Adrenal gland (tissue), 5 donors: ENCODE measurements at regions not wholly inside any gene's neighbourhood (a gene's known extent, or its start where the extent isn't known, plus 50 kb on each side); places are given as distances from the start of the nearest gene placed in this dataset.
"Not testable (repeated sequence)": the region's sequence is repeated elsewhere in the genome, so short reads cannot be mapped to it uniquely, and the experiment has no call there.

Source experiments
- POLR2A ChIP-seq, 2 donors: fragments of 450-650 bp; IDR thresholded peaks; one replicate each; pipeline ENCODE4 v1.6.1; 2017; ENCODE audit warnings: antibody characterized with exemption in 2 of 2, mild to moderate bottlenecking in 2 of 2, moderate library complexity in 1 of 2
- TF ChIP-seq, protein P1 (sequence below), 6 experiments: fragments of 450-650 bp in 4 of 6; fragments of 200-600 bp in 2 of 6; sonication (generic) in 1 of 6; IDR thresholded peaks; 1 replicate in 5 of 6; 2 replicates in 1 of 6; pipeline versions ENCODE4 v1.5.1 to v1.8.0; 2016 to 2021; ENCODE audit warnings: antibody characterized with exemption in 6 of 6, mild to moderate bottlenecking in 2 of 6, moderate library complexity in 1 of 6
- donor health status: DM: no; HTN: no; CAD: no.

DNA sequence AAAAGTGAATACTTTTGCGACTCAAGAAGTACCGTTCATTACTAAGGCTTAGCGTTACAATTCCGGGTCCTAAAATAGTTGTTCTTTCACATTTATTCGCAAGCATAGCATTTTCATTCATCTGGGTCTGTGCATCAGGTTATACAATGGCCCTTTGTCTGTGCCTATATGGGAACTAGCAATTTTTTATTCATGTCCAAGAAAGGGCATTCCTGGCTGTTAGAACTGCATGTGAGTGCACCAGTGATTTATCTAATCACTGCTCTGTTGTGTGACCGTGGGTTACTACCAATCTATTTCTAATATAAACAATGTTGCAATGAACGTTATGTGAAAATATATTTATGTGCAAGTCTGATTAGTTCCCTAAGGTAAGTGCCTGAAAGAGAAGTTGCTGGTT lies 63.8 kb downstream of the SPANXA1 start:
- not testable (repeated sequence) for TF ChIP-seq POLR2A (IDR thresholded peaks at IDR 0.05)
- TF ChIP-seq, protein P1, sequence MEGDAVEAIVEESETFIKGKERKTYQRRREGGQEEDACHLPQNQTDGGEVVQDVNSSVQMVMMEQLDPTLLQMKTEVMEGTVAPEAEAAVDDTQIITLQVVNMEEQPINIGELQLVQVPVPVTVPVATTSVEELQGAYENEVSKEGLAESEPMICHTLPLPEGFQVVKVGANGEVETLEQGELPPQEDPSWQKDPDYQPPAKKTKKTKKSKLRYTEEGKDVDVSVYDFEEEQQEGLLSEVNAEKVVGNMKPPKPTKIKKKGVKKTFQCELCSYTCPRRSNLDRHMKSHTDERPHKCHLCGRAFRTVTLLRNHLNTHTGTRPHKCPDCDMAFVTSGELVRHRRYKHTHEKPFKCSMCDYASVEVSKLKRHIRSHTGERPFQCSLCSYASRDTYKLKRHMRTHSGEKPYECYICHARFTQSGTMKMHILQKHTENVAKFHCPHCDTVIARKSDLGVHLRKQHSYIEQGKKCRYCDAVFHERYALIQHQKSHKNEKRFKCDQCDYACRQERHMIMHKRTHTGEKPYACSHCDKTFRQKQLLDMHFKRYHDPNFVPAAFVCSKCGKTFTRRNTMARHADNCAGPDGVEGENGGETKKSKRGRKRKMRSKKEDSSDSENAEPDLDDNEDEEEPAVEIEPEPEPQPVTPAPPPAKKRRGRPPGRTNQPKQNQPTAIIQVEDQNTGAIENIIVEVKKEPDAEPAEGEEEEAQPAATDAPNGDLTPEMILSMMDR (IDR thresholded peaks at IDR 0.05): not testable (repeated sequence)
